NCI-H1930 (cell line): ENCODE measurements at regions not wholly inside any gene's neighbourhood (a gene's known extent, or its start where the extent isn't known, plus 50 kb on each side); places are given as distances from the start of the nearest gene placed in this dataset.

Experiments
- DNase-seq, 2 experiments: peaks; one replicate each; lab custom pipeline; 2025; lab: John Stamatoyannopoulos, UW

GRCh38 chr5:58107704-58108103 is 352.2 kb downstream of the PLK2 start:
- no peak for DNase-seq

DNA sequence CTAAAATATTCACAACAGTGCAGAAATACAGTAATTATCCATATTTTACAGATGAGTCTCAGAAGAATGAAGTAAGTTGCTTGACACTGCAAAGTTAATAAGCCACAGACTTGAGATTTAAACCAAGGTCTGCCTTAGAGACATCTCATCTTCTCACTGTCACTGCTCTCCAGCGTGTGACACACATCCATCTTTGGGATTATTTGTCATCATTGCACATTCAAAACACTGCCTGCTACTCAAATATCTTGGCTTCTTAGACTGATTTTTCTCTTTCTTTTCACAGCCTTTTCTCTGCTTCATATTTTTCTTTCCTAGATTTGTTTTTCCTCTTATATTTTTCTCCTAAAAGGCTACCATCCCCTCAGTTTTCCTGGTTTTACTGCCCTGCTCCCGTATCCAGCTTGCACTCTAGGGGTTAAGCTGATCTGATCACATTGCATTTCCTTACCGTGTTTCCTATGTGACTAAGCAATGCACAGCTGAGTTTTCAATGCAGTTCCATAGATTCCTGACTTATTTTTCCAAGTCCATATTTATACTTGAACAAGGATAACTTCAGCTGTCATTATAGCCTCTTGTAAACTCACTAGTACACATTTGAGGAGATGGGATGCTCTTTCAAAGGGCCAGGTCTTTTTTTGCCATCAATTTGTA is 353.0 kb downstream of the PLK2 start:
- DNase-seq = no peak

- no peak for DNase-seq
These were observed 354.1 kb downstream of the PLK2 start for GRCh38 chr5:58105836-58106235.

GRCh38 chr5:58099257-58099656 is 360.6 kb downstream of the PLK2 start:
- no peak for DNase-seq

DNA sequence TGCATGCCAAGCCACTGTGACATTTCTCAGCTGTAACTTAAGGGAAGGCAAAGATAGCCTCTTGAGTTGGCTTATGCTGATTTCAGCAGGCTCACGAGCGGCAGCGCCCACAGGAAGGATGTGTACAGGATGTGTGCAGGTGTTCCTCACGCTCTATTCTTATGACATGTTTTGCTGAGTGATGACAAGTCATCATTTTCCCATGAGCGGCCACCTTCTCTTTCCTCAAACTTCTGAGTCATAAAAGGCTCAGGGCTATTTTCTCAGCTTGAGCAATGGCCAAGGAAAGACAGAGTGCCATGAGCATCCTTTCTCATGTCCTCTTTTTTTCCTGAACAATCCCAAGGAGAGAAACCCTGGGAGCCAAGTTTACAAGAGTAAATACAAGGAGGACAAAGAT is 365.9 kb downstream of the PLK2 start:
- DNase-seq = no peak

- no peak for DNase-seq
These were observed 369.2 kb downstream of the PLK2 start for GRCh38 chr5:58090704-58091103.

DNA sequence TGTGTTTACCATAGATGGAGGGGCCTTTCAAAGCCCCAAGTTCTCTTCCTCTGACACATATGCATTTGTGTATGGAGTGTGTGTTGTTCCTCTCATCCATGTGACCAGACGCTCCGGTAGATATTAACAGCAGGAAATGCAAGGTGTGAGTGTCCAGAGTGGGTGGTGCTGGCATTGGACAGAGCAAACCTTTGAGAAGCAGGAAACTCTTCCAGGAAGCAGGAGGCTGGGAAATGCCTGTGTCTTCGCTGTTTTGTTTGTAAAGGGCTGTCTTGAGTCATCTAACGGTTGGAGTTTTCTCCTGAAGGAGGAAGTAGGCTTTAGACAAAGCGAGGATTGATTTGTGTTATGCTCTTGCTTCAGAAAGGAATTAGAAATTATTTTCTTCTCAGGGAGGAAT is 370.9 kb downstream of the PLK2 start:
- no peak for DNase-seq

GRCh38 chr5:58087905-58088304 is 372.0 kb downstream of the PLK2 start:
- no peak for DNase-seq

DNA sequence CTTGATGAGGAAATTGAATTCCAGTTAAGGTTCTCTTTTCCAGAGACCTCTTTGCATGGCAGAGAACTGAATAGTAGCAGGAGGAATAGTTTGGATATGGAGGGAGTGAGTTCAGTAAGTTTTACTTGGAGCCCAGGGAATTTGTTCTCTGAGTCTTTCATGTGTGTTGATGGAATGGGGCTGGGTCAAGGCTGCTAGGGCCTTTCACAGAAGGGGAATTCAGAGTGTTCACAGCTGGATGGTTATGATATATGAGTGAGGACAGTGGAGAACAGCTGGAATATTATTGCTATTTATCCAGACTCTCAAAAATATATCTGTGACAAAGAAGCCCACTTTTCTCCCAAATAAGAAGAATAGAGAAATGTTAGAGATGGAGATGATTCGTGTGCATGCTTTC is 372.8 kb downstream of the PLK2 start:
- no peak for DNase-seq

GRCh38 chr5:58085800-58086199 is 374.1 kb downstream of the PLK2 start:
- DNase-seq = no peak

GRCh38 chr5:58081435-58081834 is 378.5 kb downstream of the PLK2 start:
- no peak for DNase-seq

- no peak for DNase-seq
These were observed 379.3 kb downstream of the PLK2 start for GRCh38 chr5:58080573-58080972.

DNA sequence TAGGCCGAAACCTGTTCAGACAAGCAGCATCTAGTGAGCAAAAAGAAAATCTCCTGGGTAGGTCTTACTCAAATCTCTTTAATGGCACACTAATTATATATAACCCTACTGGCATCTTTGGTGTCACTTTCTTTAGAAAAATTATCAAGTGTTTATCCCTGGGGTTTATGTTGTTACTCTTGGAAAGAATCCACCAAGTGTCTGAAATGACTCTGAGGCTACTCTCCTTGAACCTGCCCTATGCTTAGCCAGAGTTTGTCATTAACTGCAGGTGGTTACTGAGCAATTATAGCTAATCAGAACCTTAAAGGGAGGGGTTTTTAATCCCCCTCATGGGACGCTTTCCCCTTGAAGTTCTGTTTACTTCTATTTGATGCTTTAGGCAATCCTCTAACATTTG is 381.9 kb downstream of the PLK2 start:
- peak; percentile 66 to 86 for DNase-seq

- DNase-seq = peak in 1 of 2 experiments; percentile 31
These were observed 382.5 kb downstream of the PLK2 start for GRCh38 chr5:58077416-58077815.

- DNase-seq = peak in 1 of 2 experiments; percentile 34
These were observed 383.2 kb downstream of the PLK2 start for GRCh38 chr5:58076483-58077257.

GRCh38 chr5:58075907-58076306 is 384.0 kb downstream of the PLK2 start:
- DNase-seq = no peak

- no peak for DNase-seq
These were observed 385.2 kb downstream of the PLK2 start for GRCh38 chr5:58074717-58075116.

- DNase-seq = peak in 1 of 2 experiments; percentile 7
These were observed 385.7 kb downstream of the PLK2 start for GRCh38 chr5:58074222-58074621.

DNA sequence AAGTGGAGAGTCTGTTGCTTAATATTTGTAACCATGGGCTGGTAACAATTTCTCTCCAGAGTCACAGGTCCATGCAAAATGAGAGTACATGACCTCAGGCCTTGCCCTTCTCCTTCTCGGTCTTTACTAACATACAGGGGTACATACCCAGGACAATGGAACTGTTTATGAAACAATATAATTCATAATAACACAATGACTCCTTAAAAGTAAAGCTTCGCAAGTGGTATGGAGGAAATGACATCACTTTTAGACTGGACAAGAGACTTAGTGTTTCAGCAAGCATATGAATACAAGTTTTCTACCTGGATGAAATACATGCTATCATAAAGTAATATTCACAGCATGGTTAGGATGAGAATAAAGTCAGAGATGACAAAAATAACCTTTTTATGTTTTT is 386.6 kb downstream of the PLK2 start:
- DNase-seq = no peak

GRCh38 chr5:58072300-58072965 is 387.5 kb downstream of the PLK2 start:
- DNase-seq = peak; percentile 48 to 80

- DNase-seq = no peak
These were observed 388.3 kb downstream of the PLK2 start for GRCh38 chr5:58071566-58071965.

DNA sequence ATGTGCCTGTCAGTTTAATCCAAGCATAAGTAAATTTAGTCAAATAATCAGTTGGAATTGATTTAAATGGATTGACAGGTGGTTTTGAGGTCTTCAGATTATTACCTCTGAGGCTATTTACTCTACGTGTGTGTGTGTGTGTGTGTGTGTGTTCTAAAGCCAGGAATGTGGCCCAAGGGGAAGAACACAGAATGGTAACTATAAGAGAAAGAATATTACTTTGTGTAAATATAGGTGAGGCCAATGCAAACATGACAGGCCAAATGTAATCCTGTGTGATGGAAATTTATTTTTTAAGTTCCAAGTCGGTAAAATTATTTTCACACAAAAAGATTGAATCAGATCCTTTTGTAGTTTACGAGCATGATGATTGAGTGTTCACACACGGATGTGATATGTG is 390.0 kb downstream of the PLK2 start:
- no peak for DNase-seq
